ENCODE measurements at regions not wholly inside any gene's neighbourhood (a gene's known extent, or its start where the extent isn't known, plus 50 kb on each side); places are given as distances from the start of the nearest gene placed in this dataset.

DNA sequence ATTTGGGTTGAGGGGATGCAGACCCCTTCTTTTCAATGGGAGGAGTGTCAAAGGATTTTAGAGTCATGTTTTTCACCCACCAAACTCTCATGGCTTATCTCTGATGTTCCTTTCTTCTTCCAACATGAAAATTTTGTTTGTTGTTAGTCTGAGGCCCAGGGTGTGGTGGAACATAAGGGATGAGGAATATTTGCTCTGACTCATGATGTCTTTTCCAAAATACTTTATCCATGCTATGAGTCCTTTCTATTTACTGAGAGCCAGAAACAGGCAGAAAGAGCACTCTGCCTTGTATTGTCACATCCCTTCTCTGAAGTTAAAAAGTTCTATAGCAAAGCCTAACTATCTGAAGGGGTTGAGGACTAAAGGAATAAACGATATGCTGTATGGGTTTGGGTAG lies 61.6 kb upstream of the GYPA start:
- DNase-seq, result no peak

DNA sequence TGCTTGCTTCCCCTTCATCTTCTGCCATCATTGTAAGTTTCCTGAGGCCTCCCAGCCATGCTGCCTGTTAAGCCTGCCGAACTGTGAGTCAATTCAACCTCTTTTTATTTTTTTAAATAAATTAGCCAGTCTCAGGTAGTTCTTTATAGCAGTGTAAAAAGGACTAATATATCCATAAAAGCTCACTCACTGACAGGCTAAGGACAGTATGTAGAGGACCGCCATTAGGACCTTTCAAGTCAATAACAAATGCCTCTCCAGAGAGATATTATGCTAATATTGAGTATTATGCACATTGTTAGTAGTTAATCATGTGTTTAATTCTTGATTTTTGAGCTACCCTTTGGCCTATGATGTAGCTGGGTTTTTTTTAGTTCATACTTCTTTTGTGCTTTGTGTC lies 62.6 kb upstream of the GYPA start:
- no peak for DNase-seq

DNA sequence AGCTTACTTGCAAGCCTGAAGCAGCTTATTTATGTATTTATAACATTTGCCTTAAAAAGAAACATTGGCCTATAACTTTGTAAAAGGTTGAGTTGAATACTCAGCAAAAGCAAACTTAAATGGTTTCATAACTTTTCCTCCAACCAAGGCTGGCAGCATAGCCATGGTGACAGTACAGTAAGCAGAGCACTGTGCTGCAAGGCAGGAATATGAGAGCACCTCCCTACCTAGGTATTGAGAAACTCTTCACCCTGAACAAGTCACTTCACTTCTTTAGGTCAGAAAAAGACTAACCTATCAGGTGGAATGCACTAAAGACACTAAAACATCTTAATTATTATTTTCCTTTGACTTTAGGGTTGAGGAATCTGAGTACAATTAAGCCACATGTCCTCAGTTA lies 63.9 kb upstream of the GYPA start:
- no peak for DNase-seq

DNA sequence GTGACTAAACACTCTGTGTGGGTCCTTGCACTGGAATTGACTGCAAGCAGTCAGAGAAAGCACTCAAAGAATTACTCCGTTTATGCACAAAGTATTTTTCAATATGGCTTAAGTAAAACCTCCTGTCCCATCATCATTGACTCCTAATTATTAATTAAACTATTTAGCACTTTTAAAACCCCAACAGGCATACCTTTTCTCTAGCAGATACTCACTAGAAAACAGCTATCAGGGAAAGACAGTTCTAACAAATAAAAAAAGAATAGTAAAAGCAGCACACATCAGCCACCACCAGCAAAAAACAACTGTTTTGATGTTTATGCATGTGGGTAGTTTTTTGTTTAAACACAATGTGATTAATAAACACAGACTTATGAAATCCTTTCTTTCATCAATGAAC lies 66.2 kb upstream of the GYPA start:
- no peak for DNase-seq

DNA sequence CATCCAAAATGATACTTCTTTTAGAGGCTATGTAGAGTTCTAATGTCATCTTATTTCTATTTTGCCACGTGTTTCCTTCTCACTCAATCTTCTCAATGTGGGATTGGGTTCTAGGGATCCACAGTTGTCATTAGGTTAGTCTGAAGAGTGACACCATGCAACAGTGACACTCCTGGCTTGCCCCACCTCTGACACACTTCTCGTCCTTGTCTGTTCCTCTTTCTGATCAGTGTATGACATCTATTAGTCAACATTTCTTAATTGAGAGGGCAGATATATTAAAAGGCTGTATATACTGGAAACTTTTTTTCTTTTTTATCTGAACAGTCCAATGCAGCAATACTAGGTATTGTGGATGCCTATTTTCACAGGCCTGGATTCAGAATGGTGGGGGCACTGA lies 67.6 kb upstream of the GYPA start:
- DNase-seq, result no peak

DNA sequence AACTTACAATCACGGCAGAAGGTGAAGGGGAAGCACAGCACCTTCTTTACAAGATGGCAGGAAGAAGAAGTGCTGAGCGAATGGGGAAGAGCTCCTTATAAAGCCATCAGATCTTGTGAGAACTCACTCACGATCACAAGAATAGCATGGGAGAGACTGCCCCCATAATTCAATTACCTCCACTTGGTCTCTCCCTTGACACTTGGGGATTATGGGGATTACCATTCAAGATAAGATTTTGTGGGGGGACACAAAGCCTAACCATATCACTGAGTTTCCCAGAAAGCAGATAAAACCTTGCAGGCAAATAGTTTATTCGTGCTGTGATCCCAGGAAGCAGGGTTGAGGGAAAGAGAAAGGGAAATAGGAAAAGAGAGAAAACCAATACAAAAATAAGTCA lies 69.0 kb upstream of the GYPA start:
- DNase-seq, result no peak

DNA sequence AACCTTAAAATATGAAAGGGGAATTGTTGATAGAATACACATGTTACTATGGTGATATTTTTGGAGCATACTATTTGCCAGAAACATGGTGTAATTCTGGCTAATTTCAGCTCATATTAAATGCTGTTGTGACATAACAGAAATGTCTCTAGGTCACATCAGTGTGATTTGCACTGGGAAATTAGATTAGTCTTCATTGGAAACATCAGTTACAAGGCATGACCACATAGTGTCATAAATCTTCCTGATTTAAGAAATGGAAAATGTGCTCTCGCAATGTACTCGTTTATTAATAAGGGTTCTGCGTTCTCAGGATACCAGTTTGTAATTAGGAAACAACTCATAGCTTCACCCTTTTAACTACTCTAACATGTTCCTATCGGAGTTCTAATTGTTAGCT lies 72.9 kb upstream of the GYPA start:
- DNase-seq, result no peak

DNA sequence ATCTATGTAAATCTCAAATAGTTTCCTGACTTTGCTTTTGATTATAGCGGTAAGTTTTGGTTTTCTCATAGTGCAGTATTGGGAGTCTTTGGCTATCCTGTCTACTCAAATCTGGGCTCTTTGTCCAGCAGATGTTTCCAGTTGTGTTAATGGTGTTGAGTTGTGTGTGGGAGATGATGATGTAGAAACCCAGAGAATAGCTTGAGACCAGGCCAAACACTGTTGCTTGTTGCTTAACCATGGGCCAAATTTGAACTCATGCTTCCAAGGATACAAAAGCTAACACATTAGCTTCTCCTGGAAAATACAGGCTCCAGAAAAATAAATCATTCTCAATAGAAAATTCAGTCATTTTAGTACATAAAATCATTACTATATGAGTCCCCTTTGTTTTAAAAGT lies 82.6 kb upstream of the GYPA start:
- DNase-seq, result no peak

DNA sequence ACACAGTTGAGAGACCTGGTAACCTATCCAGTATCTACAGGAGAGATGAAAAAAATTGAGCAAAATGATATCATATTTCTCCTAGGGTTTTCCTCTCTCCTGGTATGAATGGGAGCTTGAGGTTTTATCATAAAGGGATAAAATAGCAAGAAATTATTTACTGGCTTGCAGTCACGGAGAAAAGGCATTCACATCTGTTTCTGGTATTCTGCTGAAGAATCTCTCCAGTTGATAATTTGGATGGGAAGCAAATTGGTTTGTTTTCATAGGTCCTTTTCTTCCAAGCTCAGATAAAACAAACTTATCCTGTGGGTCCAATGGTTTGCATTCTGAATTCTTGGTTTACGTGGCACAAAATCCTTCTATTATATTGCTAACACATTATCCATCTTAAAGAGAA lies 83.1 kb upstream of the GYPA start:
- DNase-seq, result no peak

DNA sequence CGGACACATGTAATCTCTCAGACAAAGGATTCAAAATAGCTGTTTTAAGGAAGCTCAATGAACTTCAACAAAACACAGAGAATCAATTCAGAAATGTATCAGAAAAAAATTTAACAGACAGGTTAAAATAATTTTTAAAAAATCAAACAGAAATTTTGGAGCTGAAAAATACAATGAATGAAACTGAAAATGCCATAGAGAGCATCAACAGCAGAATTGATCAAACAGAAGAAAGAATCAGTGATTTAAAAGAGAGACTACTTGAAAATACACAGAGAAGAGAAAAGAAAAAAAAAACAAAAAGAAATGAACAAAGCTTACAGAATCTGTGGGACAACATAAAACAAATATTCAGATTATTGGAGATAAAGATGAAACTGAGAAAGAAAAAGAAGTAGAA lies 118.8 kb upstream of the GYPA start:
- DNase-seq, result no peak

DNA sequence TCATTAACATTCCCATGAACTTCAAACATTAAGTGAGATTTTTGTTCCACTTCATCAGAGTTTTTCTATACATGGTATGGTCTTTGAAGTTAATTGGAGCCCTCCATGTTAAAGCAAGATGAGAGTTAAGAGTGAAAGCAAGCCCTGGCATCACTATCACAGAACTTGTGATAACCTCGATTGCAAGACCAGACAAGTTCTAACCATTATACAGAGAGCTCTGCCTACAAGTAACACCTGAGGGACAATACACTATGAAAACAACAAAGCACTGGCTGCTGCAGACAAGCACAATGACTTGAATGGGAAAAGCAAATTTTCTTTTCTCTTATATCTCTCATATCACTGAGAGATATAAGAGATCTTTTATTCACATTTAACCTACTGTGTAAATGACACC lies 126.6 kb upstream of the GYPA start:
- DNase-seq, result no peak

DNA sequence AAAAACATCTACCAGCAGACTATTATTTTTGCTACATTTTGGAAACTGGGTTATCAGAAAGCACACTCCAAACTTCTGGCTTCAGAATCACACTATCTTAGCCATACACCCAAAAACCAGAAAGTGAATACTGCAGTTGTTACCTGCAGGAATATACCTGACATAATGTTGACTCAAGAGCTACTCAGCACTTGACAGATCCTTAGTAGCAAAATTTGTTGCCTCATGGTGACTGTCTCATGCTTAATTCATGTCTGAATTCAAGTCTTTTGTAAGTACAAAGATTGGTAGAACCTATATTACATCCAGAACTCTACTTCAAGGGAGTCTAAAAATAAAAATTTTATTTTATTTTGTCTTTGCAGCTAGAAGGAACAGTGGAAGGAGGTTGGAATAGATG lies 140.2 kb upstream of the GYPA start:
- no peak for DNase-seq

DNA sequence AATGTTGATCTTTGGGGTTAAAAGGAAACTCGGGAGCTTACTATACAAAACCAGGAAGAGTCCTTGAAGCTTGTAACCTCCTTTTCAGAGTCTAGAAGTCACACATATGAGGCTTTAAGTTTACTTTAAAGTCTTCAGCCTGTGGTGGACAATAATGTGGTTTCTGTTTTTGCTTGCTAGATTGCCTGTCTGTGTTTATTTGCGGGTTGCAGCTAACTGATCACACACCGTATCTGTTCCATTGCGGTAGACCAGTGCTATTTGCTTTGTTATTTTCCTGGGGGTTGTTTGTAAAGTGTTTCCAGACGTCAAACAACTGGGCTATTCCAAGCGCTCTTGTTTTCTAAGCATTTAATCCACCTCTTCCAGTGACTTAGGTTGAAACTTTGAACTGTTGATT lies 143.0 kb upstream of the GYPA start:
- no peak for DNase-seq

DNA sequence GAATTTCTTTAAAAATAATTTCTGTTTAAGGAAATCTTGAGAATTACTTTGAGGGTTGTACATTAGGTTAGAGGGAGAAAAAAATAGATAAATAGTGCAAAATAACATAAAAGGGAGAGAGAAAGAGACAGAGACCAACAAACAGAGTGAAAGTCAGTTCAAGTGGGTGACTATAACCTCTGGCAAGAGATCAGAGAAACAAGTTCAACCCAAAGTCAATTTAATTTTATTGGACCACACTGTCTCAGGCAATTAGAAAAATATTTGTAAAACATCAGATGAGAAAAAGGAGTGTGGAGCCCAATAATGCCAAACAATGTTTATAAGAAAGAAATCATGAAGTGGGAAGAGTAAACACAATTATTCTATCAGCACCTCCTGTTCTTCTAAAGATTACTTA lies 143.5 kb upstream of the GYPA start:
- DNase-seq, result no peak

DNA sequence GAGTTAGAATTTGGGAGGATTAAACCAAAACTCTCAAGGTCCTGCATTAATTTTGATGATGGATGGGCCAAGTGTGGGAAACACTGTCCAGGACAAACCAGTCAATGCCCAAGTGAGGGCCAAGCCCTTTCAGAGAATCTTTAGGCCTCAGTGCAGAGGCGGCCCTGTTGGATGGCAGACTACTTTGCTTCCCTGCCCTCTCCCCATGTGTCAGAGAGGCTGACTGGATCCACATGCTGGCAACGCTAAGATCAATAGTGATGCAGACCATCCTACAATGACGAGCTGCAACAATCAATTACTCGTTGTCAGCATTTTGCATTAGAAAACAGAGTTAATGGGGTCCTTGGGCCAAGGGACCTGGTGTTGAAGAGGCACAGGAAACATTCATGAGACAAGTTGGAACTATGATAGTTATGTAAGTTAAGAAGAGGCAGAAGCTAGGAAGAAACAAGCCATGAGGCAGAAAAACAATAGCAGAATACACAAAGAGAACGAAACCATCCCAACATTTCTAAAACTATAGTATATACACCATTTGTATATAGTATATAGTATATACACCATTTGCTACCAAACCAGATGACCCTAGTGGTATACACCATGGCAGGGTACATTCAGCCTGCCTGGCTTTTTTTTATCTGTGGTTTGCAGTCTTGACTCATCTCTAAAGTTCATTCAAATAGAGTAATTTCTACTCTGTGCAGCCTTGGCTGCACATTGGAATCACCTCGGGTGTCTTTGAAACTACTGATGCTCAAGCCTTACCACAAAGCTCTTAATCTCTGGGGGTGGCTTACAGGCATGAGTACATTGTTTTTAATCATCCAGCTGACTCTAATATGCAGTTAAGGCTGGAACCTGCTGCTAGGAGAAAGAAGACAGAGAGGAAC lies 147.7 kb upstream of the GYPA start:
- DNase-seq, result no peak

DNA sequence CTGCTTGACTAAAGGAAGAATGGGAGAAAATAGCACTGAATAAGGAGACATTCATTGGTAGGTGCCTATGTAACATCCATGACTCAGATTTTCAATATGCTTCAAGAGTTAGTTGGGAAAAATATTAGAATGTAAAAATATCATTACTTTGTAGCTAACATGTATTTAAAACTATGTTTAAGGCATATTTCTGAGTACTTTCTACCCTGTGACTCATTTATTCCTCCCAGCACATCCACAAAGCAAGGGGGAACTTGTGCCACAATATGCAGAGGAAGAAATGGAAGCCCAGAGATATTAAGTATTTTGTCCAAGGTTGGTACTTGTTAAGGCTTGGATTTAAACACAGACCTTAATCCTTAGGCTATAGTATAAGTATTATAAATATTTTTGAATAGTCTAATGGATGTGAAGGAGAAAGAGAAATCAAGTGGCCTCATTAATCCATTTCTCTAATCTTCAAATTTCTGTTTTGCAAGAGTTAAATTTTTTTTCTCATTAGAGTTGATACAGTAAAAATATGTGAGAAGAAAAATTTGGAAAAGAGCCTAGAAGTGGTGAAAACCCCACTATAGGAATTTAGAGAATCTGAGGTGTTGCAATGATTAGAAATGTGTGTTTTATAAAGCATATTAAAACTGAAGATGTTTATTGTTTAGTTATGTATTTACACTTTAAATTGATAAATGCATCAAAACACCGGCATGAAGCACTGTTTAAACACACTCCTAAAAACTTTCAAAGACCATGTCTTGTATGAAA lies 149.3 kb upstream of the GYPA start:
- no peak for DNase-seq

DNA sequence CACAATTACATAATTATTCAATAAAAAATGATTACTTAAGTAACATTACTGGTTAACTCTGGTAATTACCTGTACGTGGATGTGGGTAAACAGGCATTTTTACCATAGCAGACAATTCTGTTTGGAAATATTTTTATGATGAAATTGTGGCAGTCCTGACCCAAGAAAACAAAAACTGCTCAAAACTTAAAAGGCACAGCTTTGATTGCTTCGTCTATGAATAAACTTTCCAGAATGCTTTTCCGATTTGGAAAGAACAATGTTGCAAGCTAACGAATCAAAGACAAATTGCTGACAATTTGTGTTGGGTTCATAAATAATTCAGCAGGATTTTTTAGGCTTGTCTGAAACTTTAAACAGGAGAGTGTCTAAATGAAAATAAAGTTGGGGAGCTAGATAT lies 150.6 kb upstream of the GYPA start:
- DNase-seq, result no peak

DNA sequence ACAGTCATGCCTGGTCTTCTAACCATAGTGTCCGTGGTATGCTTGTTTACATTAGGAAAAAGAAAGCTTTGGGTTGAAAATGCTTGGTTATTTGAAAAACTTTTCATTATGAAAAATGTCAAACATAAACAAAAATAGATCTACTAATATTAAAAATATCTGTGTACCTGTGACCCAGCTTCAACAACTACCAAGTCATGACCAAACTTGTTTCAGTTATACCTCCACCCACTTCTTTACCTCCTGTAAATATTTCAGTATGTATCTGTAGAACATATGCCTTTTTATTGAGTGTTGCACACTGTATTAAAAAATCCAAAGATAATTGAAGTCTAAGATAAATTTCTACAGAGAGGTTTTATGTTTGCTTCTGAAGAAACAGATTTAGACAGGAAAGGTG lies 153.7 kb upstream of the GYPA start:
- no peak for DNase-seq

DNA sequence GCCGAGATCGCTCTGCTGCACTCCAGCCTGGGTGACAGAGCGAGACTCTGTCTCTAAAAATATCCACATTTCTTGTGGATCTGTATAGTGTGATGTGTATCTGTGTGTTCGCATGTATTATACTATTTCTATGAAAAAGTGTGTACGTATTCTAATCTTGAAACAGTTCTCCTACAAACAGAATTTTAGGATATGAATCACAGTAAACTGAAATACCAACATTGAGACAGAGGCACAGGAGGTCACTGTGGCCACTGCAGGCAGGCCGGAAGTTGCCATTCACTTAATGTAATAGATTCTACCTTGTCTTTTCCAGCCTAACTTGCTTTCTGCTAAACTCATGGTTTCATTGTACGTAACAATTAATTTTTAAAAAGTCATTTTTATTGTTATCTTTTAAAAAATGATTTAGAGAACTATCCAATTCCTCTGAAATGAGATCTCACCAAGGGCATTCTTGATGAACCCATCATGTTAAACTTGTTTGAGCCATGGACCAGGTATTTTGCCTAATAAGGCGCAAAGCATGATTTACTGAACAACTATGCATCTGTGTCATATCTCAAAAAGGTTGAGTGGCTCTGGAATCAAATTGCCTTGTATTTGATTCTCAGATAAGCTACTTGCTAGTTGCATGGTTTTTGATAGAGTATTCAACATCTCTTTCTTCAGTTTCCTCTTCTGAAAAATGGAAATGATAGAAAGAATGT lies 154.9 kb upstream of the GYPA start:
- no peak for DNase-seq

DNA sequence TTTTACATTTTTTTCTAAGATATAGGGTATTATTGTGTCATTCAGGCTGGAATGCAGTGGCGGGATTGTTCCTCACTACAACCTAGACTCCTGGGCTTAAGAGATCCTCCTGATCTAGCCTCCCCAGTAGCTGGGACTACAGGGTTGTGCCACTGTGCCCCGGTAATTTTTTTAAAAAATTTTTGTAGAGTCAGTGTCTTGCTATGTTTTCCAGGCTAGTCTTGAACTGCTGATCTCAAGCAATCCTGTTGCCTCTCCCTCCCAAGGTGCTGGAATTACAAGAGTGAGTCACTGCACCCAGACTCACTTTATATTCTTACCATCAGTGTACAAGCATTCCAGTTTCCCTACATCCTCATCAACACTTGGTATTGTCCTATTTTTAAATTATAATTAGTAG lies 156.4 kb upstream of the GYPA start:
- no peak for DNase-seq

DNA sequence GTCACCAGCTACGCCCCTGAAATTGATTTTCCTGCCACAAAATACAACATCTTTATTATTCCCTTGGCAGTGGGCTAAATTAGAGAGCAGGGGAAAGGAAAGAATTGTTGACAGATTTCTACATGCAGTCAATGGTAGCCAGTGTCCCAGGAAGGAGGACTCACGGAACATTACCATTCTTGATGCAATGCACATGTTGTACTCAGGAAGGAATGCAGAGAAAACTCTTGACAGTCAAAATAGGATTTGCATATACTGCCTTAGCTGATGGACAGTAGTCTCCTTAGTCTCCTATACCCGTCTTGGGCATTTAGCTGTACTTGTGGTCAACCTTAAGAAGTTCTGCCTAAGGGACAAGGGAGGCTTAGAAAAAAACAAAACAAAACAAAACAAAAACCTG lies 158.0 kb upstream of the GYPA start:
- DNase-seq, result no peak

DNA sequence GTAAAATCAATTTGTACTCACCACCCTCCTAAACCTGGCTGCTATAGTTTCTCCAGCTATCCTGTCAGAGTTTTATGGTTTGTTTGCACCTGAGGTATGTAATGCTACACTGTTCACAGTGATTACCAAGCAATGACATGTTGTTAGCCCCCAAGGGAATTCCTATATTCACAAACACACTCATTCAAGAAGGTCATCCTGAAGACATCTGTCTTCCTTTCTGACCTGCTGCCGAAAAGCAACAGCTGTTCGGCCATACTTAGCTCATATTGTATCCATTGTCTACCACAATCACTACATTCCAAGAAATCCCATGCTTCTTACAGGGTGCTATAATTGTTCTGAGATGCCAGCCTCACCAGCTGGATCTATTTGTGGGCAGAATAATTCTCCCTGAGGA lies 160.1 kb upstream of the GYPA start:
- DNase-seq, result no peak

DNA sequence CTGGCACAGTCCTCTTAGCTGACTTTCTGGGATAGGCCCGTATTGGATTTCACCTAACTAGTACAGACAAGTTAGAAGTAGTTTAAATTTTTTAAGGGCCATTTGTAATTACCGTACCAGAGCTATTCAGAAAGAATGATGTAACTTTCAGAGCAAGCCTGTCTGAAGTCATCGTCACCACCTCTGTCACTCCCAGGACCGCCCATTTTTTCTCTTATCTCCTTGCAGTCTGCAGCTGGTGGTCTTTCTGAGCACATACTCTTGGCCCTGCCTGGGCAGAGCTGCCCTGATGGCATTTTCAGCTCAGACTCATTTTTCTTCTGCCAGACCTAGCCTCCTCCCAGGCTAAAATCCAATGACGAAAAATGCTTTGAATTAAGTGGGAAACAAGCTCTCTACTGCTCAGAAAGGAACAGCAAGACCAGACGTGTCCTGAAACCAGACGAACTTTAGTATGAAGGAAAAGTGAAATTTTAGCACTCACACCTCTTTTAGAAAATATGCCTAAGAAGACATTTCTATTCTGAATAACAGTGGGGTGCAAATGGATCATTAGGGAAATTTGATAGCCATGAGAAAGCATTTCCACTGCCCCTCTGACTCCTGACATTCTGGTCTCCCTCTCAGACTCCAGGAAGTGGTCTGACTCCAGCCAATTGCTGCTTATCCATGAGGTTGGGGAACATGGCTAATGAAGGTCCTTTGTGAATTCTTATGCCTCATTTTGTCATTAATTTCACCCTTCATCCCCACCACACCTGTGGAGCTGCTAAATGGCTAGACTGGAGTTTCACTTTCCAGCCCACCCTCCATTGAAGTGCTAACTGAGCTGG lies 162.4 kb upstream of the GYPA start:
- DNase-seq, result no peak

Measured in NK-92 treated with Interleukin-12 subunit alpha and Interleukin-12 subunit beta, amount 100 ng/mL, for 24 hours (cell line).